ENCODE measurements at regions not wholly inside any gene's neighbourhood (a gene's known extent, or its start where the extent isn't known, plus 50 kb on each side); places are given as distances from the start of the nearest gene placed in this dataset.

DNA sequence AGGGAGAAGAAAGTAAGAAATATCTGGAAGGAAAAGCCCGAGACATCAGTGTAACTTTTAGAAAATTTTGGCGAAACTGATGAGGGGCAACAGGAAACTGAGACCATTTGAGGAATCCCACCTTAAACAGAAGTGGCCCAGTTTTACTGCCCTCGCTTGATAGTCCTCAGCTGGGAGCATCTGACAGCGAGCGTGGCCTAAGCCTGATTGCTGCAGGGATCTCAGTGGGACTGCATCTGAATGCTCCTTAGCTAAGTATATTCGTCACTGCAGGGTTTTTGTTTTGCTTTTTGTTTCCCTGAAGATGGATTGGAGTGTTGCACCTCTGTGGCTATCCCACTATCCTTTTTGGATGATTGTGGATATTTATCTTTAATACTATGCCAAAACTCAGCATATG is 262.7 kb upstream of the KLHL1 start:
- TF ChIP-seq CTCF (IDR thresholded peaks at IDR 0.05) (no peak), POLR2A (IDR thresholded peaks at IDR 0.05) (no peak)
